GM10266 (cell line): ENCODE measurements at regions not wholly inside any gene's neighbourhood (a gene's known extent, or its start where the extent isn't known, plus 50 kb on each side); places are given as distances from the start of the nearest gene placed in this dataset.

ENCODE experiments used
- DNase-seq: peaks from one replicate; pipeline ENCODE4 v3.0.0; 2012; ENCODE audit errors: extremely low spot score
- TF ChIP-seq, protein P1 (sequence below): IDR thresholded peaks from 2 replicates; pipeline ENCODE4 v1.5.1; 2012; ENCODE audit warnings: mild to moderate bottlenecking, low read depth; ENCODE audit not compliant: control insufficient read depth, insufficient read depth; ENCODE audit errors: missing control alignments

- TF ChIP-seq, protein P1, sequence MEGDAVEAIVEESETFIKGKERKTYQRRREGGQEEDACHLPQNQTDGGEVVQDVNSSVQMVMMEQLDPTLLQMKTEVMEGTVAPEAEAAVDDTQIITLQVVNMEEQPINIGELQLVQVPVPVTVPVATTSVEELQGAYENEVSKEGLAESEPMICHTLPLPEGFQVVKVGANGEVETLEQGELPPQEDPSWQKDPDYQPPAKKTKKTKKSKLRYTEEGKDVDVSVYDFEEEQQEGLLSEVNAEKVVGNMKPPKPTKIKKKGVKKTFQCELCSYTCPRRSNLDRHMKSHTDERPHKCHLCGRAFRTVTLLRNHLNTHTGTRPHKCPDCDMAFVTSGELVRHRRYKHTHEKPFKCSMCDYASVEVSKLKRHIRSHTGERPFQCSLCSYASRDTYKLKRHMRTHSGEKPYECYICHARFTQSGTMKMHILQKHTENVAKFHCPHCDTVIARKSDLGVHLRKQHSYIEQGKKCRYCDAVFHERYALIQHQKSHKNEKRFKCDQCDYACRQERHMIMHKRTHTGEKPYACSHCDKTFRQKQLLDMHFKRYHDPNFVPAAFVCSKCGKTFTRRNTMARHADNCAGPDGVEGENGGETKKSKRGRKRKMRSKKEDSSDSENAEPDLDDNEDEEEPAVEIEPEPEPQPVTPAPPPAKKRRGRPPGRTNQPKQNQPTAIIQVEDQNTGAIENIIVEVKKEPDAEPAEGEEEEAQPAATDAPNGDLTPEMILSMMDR, result no peak
- no peak for DNase-seq
These were observed 469.2 kb upstream of the DIPK2B start for GRCh38 chrX:45669715-45670340.

DNA sequence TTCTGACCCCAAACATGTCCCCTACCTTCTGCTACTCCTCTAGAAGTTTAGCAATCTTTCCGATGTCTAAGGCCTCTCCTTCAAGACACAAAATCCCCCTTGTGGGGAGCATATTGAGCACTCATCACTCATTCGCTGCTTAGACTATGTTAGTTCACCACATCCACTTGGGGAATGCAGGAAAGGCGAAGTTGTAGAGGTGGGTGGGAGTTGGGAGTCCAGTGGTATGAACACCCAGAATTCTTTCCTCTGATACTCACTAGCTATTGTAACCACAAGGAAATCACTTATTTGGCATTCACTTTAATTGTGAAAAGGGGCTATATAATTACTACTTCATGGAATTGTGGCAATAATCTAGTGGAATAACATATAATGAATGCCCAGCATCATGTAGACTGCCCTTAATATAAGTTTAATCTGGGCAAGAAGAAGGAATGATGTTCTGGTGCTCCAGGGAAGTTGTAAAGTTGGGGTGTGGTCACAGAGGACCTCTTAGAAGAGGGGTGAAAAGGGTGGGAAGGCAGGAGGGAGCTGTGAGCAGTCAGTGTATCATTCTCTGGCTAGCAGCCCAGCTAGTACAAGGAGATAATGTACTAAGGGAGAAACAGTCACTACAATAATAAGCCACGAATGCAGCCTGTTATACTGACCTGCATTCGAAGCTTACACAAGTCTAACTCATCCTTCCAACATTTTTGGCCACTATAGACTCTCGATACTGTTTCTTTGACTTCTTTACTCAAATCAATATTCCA, 468.2 kb upstream of the DIPK2B start:
- TF ChIP-seq, protein P1, result no peak
- DNase-seq, result no peak

DNA sequence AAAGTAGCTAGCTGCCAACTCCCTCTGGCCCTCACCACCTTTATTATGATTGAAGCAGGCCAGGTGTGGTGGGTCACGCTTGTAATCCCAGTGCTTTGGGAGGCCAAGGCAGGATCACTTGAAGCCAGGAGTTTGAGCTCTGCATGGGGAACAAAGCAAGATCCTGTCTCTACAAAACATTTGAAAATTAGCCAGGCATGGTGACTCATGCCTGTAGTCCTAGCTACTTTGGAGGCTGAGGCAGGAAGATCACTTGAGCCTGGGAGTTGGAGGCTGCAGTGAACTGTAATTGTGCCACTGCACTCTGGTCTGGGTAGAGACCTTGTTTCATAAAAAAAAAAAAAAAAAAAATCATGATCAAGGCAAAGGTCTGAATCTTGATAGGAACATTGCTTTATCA, 467.0 kb upstream of the DIPK2B start:
- no peak for DNase-seq
- TF ChIP-seq, protein P1, result no peak

DNA sequence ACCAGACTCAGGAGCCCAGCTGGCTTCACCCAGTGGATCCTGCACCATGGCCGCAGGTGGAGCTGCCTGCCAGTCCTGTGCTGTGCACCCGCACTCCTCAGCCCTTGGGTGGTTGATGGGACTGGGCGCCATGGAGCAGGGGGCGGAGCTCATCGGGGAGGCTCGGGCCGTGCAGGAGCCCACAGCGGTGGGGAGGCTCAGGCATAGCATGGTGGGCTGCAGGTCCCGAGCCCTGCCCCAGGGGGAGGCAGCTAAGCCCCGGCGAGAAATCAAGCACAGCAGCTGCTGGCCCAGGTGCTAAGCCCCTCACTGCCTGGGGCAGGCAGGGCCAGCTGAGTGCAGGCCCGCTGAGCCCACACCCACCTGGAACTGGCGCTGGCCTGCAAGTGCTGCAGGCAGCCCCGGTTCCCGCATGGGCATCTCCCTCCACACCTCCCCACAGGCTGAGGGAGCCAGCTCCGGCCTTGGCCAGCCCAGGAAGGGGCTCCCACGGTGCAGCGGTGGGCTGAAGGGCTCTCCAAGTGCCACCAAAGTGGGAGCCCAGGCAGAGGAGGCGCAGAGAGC, 464.1 kb upstream of the DIPK2B start:
- no peak for DNase-seq
- TF ChIP-seq, protein P1, result no peak

DNA sequence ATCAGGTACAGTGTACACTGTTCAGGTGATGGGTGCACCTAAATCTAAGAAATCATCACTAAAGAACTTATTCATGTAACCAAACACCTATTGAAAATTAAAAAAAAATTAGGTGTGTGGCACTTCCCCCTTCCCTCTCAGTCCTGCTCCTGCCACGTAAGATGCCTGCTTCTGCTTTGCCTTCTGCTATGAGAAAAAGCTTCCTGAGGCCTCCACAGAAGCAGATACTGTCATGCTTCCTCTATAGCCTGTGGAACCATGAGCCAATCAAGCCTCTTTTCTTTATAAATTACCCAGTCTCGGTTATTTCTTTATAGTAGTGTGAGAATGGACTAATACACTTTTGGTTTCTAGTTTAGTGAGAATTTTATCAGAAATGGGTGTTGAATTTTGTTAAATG, 459.8 kb upstream of the DIPK2B start:
- no peak for DNase-seq

DNA sequence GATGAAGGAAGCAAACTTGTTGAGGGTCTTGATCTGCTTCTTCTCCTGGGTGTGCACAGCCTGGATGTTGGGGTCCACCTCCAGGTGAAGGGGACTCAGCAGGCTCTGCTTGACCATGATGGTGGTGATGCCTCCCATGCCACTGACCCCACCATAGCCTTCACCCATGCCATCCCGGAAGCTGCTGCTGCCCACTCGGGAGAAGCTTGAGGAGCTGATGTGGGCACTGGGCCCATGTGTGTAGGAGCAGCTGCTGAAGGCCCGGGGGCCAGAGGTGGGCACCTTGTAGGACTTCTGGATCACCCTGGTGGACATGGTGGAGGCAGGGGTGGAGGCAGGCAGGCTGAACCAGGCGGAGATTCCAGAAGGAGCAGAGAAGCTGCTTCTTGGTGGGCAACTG, 432.7 kb upstream of the DIPK2B start:
- TF ChIP-seq, protein P1, result no peak
- DNase-seq, result no peak

More for the DNA sequence above, 459.8 kb upstream of the DIPK2B start:
- TF ChIP-seq, protein P1, result no peak

DNA sequence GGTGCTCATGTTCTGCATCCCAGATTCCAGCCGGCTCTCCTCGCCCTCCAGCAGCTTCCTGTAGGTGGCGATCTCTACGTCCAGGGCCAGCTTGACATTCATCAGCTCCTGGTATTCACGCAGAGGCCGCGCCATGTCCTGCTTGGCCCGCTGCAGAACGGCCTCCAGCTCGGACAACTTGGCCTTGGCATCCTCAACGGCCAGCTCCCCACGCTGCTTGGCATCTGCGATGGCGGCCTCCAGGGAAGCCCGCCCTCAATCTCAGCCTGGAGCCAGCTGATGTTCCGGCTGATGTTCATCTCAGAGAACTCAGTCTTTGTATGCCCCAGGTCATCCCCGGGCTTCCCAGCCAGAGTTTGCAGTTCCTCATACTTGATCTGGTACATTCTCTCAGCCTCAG, 431.8 kb upstream of the DIPK2B start:
- TF ChIP-seq, protein P1, result no peak
- DNase-seq, result no peak
